ENCODE measurements at regions not wholly inside any gene's neighbourhood (a gene's known extent, or its start where the extent isn't known, plus 50 kb on each side); places are given as distances from the start of the nearest gene placed in this dataset.

- TF ChIP-seq CTCF (IDR thresholded peaks at IDR 0.05), result no peak
- TF ChIP-seq EP300 (IDR thresholded peaks at IDR 0.05), result no peak
- no peak for TF ChIP-seq POLR2A (IDR thresholded peaks at IDR 0.05)
Measured at GRCh38 chr2:196566961-196567666, 72.4 kb upstream of the CCDC150 start.

GRCh38 chr2:196568506-196568905, 71.0 kb upstream of the CCDC150 start:
- no peaks in the 10 kb centered on the region for H3K9me3 ChIP-seq
- no peak overlapping the region for H3K27ac ChIP-seq
- no peak for DNase-seq
- 94 to 95% (median 94%) methylated on average over 6 of the region's 6 CpGs for WGBS, 3 donors
- no peak overlapping the region for H3K4me3 ChIP-seq
- H3K4me1 ChIP-seq (ENCODE audit: insufficient read depth), result no peaks in the 10 kb centered on the region
- no peaks in the 10 kb centered on the region for H3K36me3 ChIP-seq
- H3K27me3 ChIP-seq, result no peaks in the 10 kb centered on the region
- intact Hi-C loops (cut with DNase I), result no loop called here
- TF ChIP-seq CTCF (IDR thresholded peaks at IDR 0.05), result no peak
- no peak for TF ChIP-seq EP300 (IDR thresholded peaks at IDR 0.05)
- no peak for TF ChIP-seq POLR2A (IDR thresholded peaks at IDR 0.05)

More at GRCh38 chr2:196566961-196567666, 72.4 kb upstream of the CCDC150 start:
- no peaks in the 10 kb centered on the region for H3K27me3 ChIP-seq
- no peak overlapping the region for H3K4me3 ChIP-seq
- H3K9me3 ChIP-seq, result no peaks in the 10 kb centered on the region
- H3K4me1 ChIP-seq (ENCODE audit: insufficient read depth), result no peaks in the 10 kb centered on the region
- H3K36me3 ChIP-seq, result no peaks in the 10 kb centered on the region
- DNase-seq, result no peak
- intact Hi-C loops (cut with DNase I), result no loop called here
- H3K27ac ChIP-seq, result no peak overlapping the region
- 58 to 65% (median 63%) methylated on average over 4 of the region's 4 CpGs for WGBS, 3 donors

- H3K36me3 ChIP-seq, result no peaks in the 10 kb centered on the region
- 80 to 84% (median 83%) methylated on average over 1 of the region's 1 CpG for WGBS, 3 donors
- H3K4me3 ChIP-seq, result no peak overlapping the region
- no peak overlapping the region for H3K27ac ChIP-seq
- intact Hi-C loops (cut with DNase I), result no loop called here
- no peaks in the 10 kb centered on the region for H3K27me3 ChIP-seq
- no peaks in the 10 kb centered on the region for H3K9me3 ChIP-seq
- no peak for DNase-seq
- no peak for TF ChIP-seq CTCF (IDR thresholded peaks at IDR 0.05)
- no peak for TF ChIP-seq EP300 (IDR thresholded peaks at IDR 0.05)
- no peak for TF ChIP-seq POLR2A (IDR thresholded peaks at IDR 0.05)
- H3K4me1 ChIP-seq (ENCODE audit: insufficient read depth), result no peaks in the 10 kb centered on the region
Measured at GRCh38 chr2:196584903-196585302, 54.6 kb upstream of the CCDC150 start.

- Histone ChIP-seq H3K27me3 (no peaks in the 10 kb centered on the region), H3K36me3 (no peaks in the 10 kb centered on the region), H3K4me1 (ENCODE audit: insufficient read depth) (no peaks in the 10 kb centered on the region), H3K27ac (no peak overlapping the region), H3K4me3 (no peak overlapping the region), H3K9me3 (no peaks in the 10 kb centered on the region)
- TF ChIP-seq EP300 (IDR thresholded peaks at IDR 0.05), result no peak
- TF ChIP-seq CTCF (IDR thresholded peaks at IDR 0.05), result no peak
- TF ChIP-seq POLR2A (IDR thresholded peaks at IDR 0.05), result no peak
- intact Hi-C loops (cut with DNase I), result no loop called here
- DNase-seq, result no peak
- WGBS, 3 donors, result 45 to 64% (median 58%) methylated on average over 6 of the region's 6 CpGs
Measured at GRCh38 chr2:196586511-196586991, 53.0 kb upstream of the CCDC150 start.

Data from ovary (tissue), 7 donors.